ENCODE measurements at regions not wholly inside any gene's neighbourhood (a gene's known extent, or its start where the extent isn't known, plus 50 kb on each side); places are given as distances from the start of the nearest gene placed in this dataset.
"Not testable (repeated sequence)": the region's sequence is repeated elsewhere in the genome, so short reads cannot be mapped to it uniquely, and the experiment has no call there.

DNA sequence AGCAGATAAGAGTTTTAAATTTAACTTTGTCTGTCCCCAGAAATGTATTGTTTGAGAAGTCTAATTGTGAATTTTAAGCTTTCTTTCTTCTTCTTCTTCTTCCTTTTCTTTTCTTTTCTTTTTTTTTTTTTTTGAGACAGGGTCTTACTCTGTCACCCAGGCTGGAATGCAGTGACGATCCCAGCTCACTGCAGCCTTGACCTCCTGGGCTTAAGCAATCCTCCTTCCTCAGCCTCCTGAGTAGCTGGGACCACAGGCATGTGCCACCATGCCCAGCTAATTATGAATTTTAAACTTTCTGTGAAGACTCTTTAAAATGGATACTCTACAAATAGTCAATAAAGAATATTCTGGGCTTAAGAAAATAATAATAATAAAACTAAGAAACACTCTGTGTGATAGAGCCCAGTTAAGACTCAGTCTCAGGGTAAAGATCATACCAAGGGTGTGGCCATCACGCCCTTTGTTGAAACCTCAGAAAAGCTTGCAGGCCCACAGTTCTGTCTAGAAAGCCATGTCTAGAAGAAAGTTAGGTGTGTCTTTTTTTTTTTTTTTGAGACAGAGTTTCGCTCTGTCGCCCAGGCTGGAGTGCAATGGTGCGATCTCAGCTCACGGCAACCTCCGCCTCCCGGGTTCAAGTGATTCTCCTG is 177.3 kb downstream of the C9orf50 start:
- H3K27ac ChIP-seq (ENCODE audit: extremely low read depth, low read depth, low read length); H3K4me1 ChIP-seq (ENCODE audit: control insufficient read depth, insufficient read depth, low read length); H3K36me3 ChIP-seq (ENCODE audit: control insufficient read depth in 2 of 2, insufficient read depth in 1 of 2, low read length in 2 of 2); CTCF ChIA-PET; H3K9me3 ChIP-seq (ENCODE audit: control insufficient read depth, insufficient read depth, low read depth, low read length); H3K4me3 ChIP-seq (ENCODE audit: low read depth, low read length): not testable (repeated sequence)
- POLR2A ChIA-PET = interaction anchor here (0.6 to 1.1 kb wide), 2 partner anchors 16 to 53 kb away, joined by 3 read pairs; no protein-coding TSS in a partner anchor

DNA sequence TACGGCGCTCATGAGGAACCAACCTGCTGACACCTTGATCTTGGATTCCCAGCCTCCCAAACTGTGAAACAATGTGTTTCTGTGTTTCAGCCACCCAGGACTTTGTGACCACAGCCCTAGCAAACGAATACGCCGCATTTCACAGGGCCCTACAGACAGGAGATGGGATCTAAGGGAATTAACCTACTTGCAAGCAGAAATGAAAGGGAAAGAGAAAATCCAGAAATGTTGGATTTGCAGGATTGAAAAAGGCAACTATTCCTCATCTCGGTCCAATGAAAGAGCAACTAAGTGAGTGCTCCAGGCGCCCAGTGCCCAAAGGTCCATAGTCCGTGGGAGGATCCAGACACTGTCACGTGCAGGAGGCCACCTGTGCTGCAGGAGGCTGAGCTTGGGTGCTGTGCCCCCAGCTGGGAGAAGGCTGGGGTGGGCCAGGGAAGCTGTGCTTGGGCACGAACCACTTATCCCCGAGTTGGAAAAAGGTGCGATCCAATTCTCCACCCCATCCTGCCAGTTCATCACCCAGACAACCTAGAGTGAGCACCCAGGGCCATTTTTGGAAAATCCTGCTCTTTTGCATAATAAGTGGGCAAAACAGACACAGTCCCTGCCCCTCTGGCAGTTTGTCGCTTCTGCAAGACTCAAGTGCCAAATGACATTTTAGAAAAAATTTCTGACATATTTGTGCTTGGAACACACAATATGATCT is 177.9 kb downstream of the C9orf50 start:
- Histone ChIP-seq H3K4me3 (ENCODE audit: low read depth, low read length) (no peak overlapping the region), H3K27ac (ENCODE audit: extremely low read depth, low read depth, low read length) (no peak overlapping the region), H3K4me1 (ENCODE audit: control insufficient read depth, insufficient read depth, low read length) (no peaks in the 10 kb centered on the region), H3K9me3 (ENCODE audit: control insufficient read depth, insufficient read depth, low read depth, low read length) (no peaks in the 10 kb centered on the region), H3K36me3 (ENCODE audit: control insufficient read depth in 2 of 2, insufficient read depth in 1 of 2, low read length in 2 of 2) (no peaks in the 10 kb centered on the region)
- ChIA-PET CTCF (no interaction called here), POLR2A (interaction anchor here (0.6 to 1.1 kb wide), 2 partner anchors 17 to 54 kb away, joined by 3 read pairs; no protein-coding TSS in a partner anchor)
- no peak for TF ChIP-seq REPIN1 (tag by site-specific recombination; IDR thresholded peaks at IDR 0.05; ENCODE audit: low read depth)
- TF ChIP-seq ZNF2 (tag by site-specific recombination; IDR thresholded peaks at IDR 0.05) = no peak
- TF ChIP-seq ZFHX2 (tag by site-specific recombination; conservative IDR thresholded peaks at IDR 0.05) = 0 out of 2 replicates have a peak, but pooled peaks have one; percentile 5
- TF ChIP-seq GLIS1 (tag by site-specific recombination; IDR thresholded peaks at IDR 0.05) = peak; percentile 46; the same call in 1 of the 2 replicates
- TF ChIP-seq, protein P1, sequence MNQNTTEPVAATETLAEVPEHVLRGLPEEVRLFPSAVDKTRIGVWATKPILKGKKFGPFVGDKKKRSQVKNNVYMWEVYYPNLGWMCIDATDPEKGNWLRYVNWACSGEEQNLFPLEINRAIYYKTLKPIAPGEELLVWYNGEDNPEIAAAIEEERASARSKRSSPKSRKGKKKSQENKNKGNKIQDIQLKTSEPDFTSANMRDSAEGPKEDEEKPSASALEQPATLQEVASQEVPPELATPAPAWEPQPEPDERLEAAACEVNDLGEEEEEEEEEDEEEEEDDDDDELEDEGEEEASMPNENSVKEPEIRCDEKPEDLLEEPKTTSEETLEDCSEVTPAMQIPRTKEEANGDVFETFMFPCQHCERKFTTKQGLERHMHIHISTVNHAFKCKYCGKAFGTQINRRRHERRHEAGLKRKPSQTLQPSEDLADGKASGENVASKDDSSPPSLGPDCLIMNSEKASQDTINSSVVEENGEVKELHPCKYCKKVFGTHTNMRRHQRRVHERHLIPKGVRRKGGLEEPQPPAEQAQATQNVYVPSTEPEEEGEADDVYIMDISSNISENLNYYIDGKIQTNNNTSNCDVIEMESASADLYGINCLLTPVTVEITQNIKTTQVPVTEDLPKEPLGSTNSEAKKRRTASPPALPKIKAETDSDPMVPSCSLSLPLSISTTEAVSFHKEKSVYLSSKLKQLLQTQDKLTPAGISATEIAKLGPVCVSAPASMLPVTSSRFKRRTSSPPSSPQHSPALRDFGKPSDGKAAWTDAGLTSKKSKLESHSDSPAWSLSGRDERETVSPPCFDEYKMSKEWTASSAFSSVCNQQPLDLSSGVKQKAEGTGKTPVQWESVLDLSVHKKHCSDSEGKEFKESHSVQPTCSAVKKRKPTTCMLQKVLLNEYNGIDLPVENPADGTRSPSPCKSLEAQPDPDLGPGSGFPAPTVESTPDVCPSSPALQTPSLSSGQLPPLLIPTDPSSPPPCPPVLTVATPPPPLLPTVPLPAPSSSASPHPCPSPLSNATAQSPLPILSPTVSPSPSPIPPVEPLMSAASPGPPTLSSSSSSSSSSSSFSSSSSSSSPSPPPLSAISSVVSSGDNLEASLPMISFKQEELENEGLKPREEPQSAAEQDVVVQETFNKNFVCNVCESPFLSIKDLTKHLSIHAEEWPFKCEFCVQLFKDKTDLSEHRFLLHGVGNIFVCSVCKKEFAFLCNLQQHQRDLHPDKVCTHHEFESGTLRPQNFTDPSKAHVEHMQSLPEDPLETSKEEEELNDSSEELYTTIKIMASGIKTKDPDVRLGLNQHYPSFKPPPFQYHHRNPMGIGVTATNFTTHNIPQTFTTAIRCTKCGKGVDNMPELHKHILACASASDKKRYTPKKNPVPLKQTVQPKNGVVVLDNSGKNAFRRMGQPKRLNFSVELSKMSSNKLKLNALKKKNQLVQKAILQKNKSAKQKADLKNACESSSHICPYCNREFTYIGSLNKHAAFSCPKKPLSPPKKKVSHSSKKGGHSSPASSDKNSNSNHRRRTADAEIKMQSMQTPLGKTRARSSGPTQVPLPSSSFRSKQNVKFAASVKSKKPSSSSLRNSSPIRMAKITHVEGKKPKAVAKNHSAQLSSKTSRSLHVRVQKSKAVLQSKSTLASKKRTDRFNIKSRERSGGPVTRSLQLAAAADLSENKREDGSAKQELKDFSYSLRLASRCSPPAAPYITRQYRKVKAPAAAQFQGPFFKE (tag by site-specific recombination; IDR thresholded peaks at IDR 0.05; ENCODE audit: borderline replicate concordance) = no peak
- no peak for TF ChIP-seq ZNF555 (tag by site-specific recombination; conservative IDR thresholded peaks at IDR 0.05)
- no peak for TF ChIP-seq ZNF585B (tag by site-specific recombination; IDR thresholded peaks at IDR 0.05)

DNA sequence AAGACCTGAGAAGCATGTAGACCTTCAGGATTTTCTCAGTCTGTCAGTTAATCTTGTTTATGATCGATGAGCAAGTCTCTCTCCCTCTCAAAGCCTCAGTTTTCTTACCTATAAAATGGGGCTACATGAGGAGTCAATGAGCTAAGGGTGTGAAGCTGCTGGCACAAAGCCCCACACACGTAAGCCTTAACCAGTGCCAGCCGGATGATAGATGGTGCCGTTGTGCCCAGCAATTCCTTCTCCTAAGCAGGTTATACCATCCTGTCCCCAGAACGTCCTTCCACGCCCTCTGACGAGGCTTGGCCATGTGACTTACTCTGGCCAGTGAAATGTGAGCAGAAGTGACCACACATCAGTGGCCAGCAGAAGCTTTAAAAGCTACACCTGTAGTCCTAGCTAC is 179.0 kb downstream of the C9orf50 start:
- Histone ChIP-seq H3K36me3 (ENCODE audit: control insufficient read depth in 2 of 2, insufficient read depth in 1 of 2, low read length in 2 of 2) (no peaks in the 10 kb centered on the region), H3K9me3 (ENCODE audit: control insufficient read depth, insufficient read depth, low read depth, low read length) (no peaks in the 10 kb centered on the region), H3K4me3 (ENCODE audit: low read depth, low read length) (no peak overlapping the region), H3K27ac (ENCODE audit: extremely low read depth, low read depth, low read length) (no peak overlapping the region), H3K4me1 (ENCODE audit: control insufficient read depth, insufficient read depth, low read length) (no peaks in the 10 kb centered on the region)
- ChIA-PET CTCF (interaction anchor here (0.7 to 1.0 kb wide), 2 partner anchors 14 to 18 kb away, joined by 3 read pairs; no protein-coding TSS in a partner anchor), POLR2A (interaction anchor here (0.7 to 1.5 kb wide), 2 partner anchors 9 to 18 kb away, joined by 5 read pairs; no protein-coding TSS in a partner anchor)
- TF ChIP-seq, protein P2, sequence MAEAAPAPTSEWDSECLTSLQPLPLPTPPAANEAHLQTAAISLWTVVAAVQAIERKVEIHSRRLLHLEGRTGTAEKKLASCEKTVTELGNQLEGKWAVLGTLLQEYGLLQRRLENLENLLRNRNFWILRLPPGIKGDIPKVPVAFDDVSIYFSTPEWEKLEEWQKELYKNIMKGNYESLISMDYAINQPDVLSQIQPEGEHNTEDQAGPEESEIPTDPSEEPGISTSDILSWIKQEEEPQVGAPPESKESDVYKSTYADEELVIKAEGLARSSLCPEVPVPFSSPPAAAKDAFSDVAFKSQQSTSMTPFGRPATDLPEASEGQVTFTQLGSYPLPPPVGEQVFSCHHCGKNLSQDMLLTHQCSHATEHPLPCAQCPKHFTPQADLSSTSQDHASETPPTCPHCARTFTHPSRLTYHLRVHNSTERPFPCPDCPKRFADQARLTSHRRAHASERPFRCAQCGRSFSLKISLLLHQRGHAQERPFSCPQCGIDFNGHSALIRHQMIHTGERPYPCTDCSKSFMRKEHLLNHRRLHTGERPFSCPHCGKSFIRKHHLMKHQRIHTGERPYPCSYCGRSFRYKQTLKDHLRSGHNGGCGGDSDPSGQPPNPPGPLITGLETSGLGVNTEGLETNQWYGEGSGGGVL (tag by site-specific recombination; IDR thresholded peaks at IDR 0.05) = no peak
- TF ChIP-seq PRDM1 (tag by site-specific recombination; IDR thresholded peaks at IDR 0.05) (no peak), ZNF777 (tag by site-specific recombination; IDR thresholded peaks at IDR 0.05; ENCODE audit: borderline replicate concordance) (no peak), SCRT2 (tag by site-specific recombination; IDR thresholded peaks at IDR 0.05) (no peak)
